ENCODE measurements at regions not wholly inside any gene's neighbourhood (a gene's known extent, or its start where the extent isn't known, plus 50 kb on each side); places are given as distances from the start of the nearest gene placed in this dataset.

GRCh38 chr7:34364130-34364529 is 293.9 kb upstream of the NPSR1 start:
- Histone ChIP-seq H2AFZ (ENCODE audit: low read length) (no peak overlapping the region), H3K9me2 (replicated peaks; ENCODE audit: low read depth, low read length) (no peaks in the 10 kb centered on the region), H3F3A (ENCODE audit: low read depth) (no peaks in the 10 kb centered on the region), H3K4me2 (ENCODE audit: low read depth, low read length, poor library complexity, severe bottlenecking) (no peak overlapping the region), H4K20me1 (ENCODE audit: insufficient read depth, low read length, poor library complexity, severe bottlenecking) (no peaks in the 10 kb centered on the region), H3K79me2 (ENCODE audit: insufficient read depth, low read length) (no peaks in the 10 kb centered on the region), H3K9ac (ENCODE audit: low read depth, low read length, poor library complexity, severe bottlenecking) (no peak overlapping the region), H3K9me3 (ENCODE audit: insufficient read depth, low read depth, low read length) (no peaks in the 10 kb centered on the region), H3K36me3 (ENCODE audit: insufficient read depth, low read length) (no peaks in the 10 kb centered on the region), H3K27me3 (ENCODE audit: insufficient read depth, low read length, poor library complexity, severe bottlenecking) (no peaks in the 10 kb centered on the region), H3K4me3 (ENCODE audit: low read length, poor library complexity, severe bottlenecking) (no peak overlapping the region), H3K4me1 (ENCODE audit: insufficient read depth, low read length, poor library complexity, severe bottlenecking) (no peaks in the 10 kb centered on the region)
- TF ChIP-seq CTCF (conservative IDR thresholded peaks at IDR 0.05; ENCODE audit: low read length), result no peak
- no peak for TF ChIP-seq EZH2phosphoT487 (IDR thresholded peaks at IDR 0.05; ENCODE audit: borderline replicate concordance)

GRCh38 chr7:34365011-34365410 is 293.0 kb upstream of the NPSR1 start:
- Histone ChIP-seq H3K9me3 (ENCODE audit: insufficient read depth, low read depth, low read length) (no peaks in the 10 kb centered on the region; the same call in 1 of the 2 replicates), H3K9ac (ENCODE audit: low read depth, low read length, poor library complexity, severe bottlenecking) (no peak overlapping the region), H3K79me2 (ENCODE audit: insufficient read depth, low read length) (no peaks in the 10 kb centered on the region), H3K4me1 (ENCODE audit: insufficient read depth, low read length, poor library complexity, severe bottlenecking) (no peaks in the 10 kb centered on the region), H3K9me2 (replicated peaks; ENCODE audit: low read depth, low read length) (no peaks in the 10 kb centered on the region), H3K36me3 (ENCODE audit: insufficient read depth, low read length) (no peaks in the 10 kb centered on the region), H3K27me3 (ENCODE audit: insufficient read depth, low read length, poor library complexity, severe bottlenecking) (no peaks in the 10 kb centered on the region), H3K4me3 (ENCODE audit: low read length, poor library complexity, severe bottlenecking) (no peak overlapping the region), H4K20me1 (ENCODE audit: insufficient read depth, low read length, poor library complexity, severe bottlenecking) (no peaks in the 10 kb centered on the region), H2AFZ (ENCODE audit: low read length) (no peak overlapping the region), H3K4me2 (ENCODE audit: low read depth, low read length, poor library complexity, severe bottlenecking) (no peak overlapping the region), H3F3A (ENCODE audit: low read depth) (no peaks in the 10 kb centered on the region)
- TF ChIP-seq EZH2phosphoT487 (IDR thresholded peaks at IDR 0.05; ENCODE audit: borderline replicate concordance) (no peak), CTCF (conservative IDR thresholded peaks at IDR 0.05; ENCODE audit: low read length) (no peak)

- Histone ChIP-seq H3K9me2 (replicated peaks; ENCODE audit: low read depth, low read length) (no peaks in the 10 kb centered on the region), H3K9me3 (ENCODE audit: insufficient read depth, low read depth, low read length) (no peaks in the 10 kb centered on the region; the same call in 1 of the 2 replicates), H3K36me3 (ENCODE audit: insufficient read depth, low read length) (no peaks in the 10 kb centered on the region), H3K79me2 (ENCODE audit: insufficient read depth, low read length) (no peaks in the 10 kb centered on the region), H4K20me1 (ENCODE audit: insufficient read depth, low read length, poor library complexity, severe bottlenecking) (no peaks in the 10 kb centered on the region), H3K27me3 (ENCODE audit: insufficient read depth, low read length, poor library complexity, severe bottlenecking) (no peaks in the 10 kb centered on the region), H3K4me3 (ENCODE audit: low read length, poor library complexity, severe bottlenecking) (no peak overlapping the region), H3K4me2 (ENCODE audit: low read depth, low read length, poor library complexity, severe bottlenecking) (no peak overlapping the region), H3F3A (ENCODE audit: low read depth) (no peaks in the 10 kb centered on the region), H2AFZ (ENCODE audit: low read length) (no peak overlapping the region), H3K4me1 (ENCODE audit: insufficient read depth, low read length, poor library complexity, severe bottlenecking) (no peaks in the 10 kb centered on the region), H3K9ac (ENCODE audit: low read depth, low read length, poor library complexity, severe bottlenecking) (no peak overlapping the region)
- TF ChIP-seq CTCF (conservative IDR thresholded peaks at IDR 0.05; ENCODE audit: low read length) (no peak), EZH2phosphoT487 (IDR thresholded peaks at IDR 0.05; ENCODE audit: borderline replicate concordance) (no peak)
These were observed 292.4 kb upstream of the NPSR1 start for GRCh38 chr7:34365611-34366010.

All from Loucy (cell line).